GM12878 (cell line): ENCODE measurements at regions not wholly inside any gene's neighbourhood (a gene's known extent, or its start where the extent isn't known, plus 50 kb on each side); places are given as distances from the start of the nearest gene placed in this dataset.

ENCODE experiments used
- EGR1 ChIP-seq, 2 experiments: IDR thresholded peaks; 1 replicate in 1 of 2; 2 replicates in 1 of 2; pipeline ENCODE4 v1.6.1; 2011 to 2012; ENCODE audit warnings: low read depth in 2 of 2, low read length in 2 of 2, borderline replicate concordance in 1 of 2, mild to moderate bottlenecking in 1 of 2, moderate library complexity in 1 of 2
- SMAD1 ChIP-seq: fragments of 450-650 bp; IDR thresholded peaks from 2 replicates; pipeline ENCODE4 v1.6.1; 2018; ENCODE audit warnings: mild to moderate bottlenecking, low read depth; ENCODE audit not compliant: partially characterized antibody
- YY1 ChIP-seq: IDR thresholded peaks from 2 replicates; pipeline ENCODE4 v1.6.1; 2011; ENCODE audit warnings: low read depth, mild to moderate bottlenecking, low read length
- TF ChIP-seq, protein P1 (sequence below), 3 experiments: IDR thresholded peaks in 2 of 3; conservative IDR thresholded peaks in 1 of 3; 2 replicates each; pipeline ENCODE4 v1.5.1; 2011; ENCODE audit warnings: low read depth in 3 of 3, low read length in 3 of 3, mild to moderate bottlenecking in 3 of 3, control low read depth in 2 of 3, moderate library complexity in 2 of 3, inconsistent platforms in 1 of 3, mixed read lengths in 1 of 3; ENCODE audit not compliant: control insufficient read depth in 2 of 3, insufficient read depth in 1 of 3; ENCODE audit errors: extremely low read depth in 1 of 3
- TF ChIP-seq, protein P2 (sequence below): IDR thresholded peaks from 2 replicates; pipeline ENCODE4 v1.6.1; 2012; ENCODE audit warnings: low read length, inconsistent platforms

DNA sequence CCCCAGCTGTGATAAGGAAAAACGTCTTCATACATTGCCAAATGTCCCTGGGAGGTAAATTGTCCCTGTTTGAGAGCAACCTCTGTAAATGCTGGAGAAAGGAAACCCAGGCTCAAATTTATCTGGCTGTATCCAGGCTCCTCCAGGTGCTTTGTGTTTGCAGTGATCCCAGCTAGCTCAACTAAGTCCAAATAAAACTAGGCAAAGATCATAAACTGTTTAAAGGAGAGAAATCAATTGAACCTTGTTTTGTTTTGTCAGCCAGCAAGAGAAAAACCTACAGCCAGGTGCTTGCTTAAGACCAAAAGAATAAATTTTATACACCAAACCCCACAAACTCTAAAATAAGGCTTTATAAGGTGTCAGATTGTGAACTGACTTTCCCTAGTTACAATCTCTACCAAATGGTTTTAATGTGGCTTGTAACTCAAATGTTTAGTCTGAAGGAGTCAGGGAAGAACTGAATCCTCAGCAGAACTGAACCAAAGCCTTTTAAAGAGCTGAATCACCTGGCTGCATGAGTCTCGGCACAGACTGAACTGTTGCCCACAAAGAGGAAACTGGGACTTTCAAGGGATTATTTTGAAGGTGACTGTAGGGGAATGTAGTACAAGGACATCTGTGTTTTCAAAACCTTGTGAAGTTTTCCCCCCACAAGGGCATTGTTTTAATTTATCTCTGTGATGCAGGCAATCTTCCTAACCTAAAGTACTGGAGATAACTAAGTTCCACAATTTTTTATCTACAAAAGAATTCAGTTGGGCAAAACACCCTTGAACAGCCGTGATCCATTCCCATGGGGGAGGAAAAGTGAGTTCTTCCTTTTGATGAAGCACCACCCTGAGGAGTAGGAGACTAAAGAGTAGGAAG is 201.7 kb upstream of the TARS1 start:
- TF ChIP-seq YY1 (no peak), SMAD1 (no peak), EGR1 (IDR thresholded peaks at IDR 0.05; ENCODE audit: borderline replicate concordance in 1 of 2, low read depth in 2 of 2, low read length in 2 of 2) (no peak)
- TF ChIP-seq, protein P1, sequence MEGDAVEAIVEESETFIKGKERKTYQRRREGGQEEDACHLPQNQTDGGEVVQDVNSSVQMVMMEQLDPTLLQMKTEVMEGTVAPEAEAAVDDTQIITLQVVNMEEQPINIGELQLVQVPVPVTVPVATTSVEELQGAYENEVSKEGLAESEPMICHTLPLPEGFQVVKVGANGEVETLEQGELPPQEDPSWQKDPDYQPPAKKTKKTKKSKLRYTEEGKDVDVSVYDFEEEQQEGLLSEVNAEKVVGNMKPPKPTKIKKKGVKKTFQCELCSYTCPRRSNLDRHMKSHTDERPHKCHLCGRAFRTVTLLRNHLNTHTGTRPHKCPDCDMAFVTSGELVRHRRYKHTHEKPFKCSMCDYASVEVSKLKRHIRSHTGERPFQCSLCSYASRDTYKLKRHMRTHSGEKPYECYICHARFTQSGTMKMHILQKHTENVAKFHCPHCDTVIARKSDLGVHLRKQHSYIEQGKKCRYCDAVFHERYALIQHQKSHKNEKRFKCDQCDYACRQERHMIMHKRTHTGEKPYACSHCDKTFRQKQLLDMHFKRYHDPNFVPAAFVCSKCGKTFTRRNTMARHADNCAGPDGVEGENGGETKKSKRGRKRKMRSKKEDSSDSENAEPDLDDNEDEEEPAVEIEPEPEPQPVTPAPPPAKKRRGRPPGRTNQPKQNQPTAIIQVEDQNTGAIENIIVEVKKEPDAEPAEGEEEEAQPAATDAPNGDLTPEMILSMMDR (IDR thresholded peaks at IDR 0.05 in 2 of 3, conservative IDR thresholded peaks at IDR 0.05 in 1 of 3; ENCODE audit: control insufficient read depth in 2 of 3, extremely low read depth in 1 of 3, insufficient read depth in 1 of 3, low read depth in 3 of 3, low read length in 3 of 3) = no peak
- TF ChIP-seq, protein P2, sequence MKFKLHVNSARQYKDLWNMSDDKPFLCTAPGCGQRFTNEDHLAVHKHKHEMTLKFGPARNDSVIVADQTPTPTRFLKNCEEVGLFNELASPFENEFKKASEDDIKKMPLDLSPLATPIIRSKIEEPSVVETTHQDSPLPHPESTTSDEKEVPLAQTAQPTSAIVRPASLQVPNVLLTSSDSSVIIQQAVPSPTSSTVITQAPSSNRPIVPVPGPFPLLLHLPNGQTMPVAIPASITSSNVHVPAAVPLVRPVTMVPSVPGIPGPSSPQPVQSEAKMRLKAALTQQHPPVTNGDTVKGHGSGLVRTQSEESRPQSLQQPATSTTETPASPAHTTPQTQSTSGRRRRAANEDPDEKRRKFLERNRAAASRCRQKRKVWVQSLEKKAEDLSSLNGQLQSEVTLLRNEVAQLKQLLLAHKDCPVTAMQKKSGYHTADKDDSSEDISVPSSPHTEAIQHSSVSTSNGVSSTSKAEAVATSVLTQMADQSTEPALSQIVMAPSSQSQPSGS = no peak
